GM19043 (cell line): ENCODE measurements at regions not wholly inside any gene's neighbourhood (a gene's known extent, or its start where the extent isn't known, plus 50 kb on each side); places are given as distances from the start of the nearest gene placed in this dataset.

ENCODE experiments used
- ATAC-seq: cut with Tn5 transposase; IDR thresholded peaks from one replicate; pipeline ENCODE4 v1.9.1; 2021; ENCODE audit warnings: low read depth; ENCODE audit not compliant: unreplicated experiment

DNA sequence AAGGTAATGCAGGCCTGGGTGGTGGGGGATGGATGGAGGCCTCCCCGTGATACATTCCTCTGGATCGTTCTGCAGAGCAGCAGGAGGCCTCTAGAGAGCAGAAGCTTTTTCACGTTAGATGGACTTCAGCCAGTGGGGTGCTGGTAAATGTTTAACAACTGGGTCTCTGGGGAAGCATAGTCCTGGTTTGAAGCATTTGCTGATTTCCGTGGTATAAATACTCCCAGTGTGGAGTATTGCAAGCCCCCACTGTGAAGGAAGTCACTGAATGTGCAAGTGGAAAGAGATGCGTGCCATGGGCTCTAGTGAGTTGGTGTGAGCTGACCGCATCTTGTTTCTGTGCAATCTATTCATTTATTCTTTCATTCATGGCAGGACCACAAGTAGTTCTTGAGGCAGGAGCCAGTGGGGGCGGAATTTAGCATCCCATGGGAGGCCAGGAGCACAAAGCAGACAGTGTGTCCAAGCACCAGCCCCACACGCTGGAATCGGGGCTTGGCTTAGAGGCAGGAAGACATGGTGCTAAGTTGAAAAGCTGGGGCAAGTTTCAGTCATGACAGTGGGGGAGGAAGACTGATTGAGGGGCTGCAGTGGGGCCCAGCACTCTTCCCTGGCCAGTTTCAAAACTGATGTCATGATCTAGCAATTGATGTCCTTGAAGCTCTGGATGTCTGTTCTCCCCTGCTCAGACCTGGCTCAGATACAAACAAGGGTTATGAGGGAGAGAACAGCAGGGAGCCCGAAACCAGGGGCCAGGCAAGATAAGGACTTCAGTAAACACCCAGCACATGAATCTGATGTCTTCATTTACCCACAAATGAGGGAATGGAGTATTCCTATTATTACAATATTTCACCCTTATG, 280.9 kb upstream of the LYZL1 start:
- no peak for ATAC-seq

GRCh38 chr10:29009464-29009863, 279.4 kb upstream of the LYZL1 start:
- ATAC-seq, result no peak

DNA sequence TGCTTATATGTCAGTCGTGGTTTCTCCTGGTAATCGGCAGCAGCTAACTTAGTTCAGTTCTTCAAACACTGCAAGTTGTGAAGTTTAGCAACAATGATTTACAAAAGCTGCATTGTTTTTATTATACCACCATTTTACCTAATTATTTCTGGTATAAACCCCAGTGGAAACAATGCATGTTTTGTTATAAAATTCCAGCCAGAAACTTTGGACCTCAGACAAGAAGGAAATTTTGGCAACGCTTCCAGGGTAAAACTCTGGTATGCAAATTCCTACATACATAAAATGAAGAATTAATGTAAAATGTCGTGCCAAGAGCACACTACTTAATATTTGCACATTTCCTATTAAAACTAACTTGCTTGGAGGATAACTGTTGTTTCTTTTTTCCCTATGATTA, 277.4 kb upstream of the LYZL1 start:
- no peak for ATAC-seq

DNA sequence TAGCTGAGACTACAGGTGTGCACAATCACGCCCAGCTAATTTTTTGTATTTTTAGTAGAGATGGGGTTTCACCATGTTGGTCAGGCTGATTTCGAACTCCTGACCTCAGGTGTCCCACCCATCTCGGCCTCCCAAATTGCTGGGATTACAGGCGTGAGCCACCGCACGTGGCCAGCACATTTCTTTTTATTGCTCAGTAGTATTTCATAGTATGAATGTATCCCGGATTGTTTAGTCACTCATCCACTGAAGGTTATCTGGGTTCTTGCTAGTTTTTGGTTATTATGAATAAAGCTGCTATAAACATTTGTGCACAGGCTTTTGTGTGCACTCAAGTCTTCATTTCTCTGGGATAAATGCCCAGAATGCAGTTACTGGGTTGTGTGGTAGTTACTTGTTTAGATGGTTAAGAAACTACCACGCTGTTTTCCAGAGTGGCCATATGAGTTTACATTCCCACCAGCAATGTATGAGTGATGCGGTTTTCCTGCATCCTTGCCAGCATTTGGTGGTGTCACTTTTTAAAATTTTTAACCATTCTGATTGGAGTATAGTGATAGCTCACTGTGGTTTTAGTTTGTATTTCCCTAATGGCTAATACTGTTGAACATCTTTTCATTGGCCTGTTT, 275.8 kb upstream of the LYZL1 start:
- ATAC-seq, result no peak

- no peak for ATAC-seq
Observed at GRCh38 chr10:29021591-29021990, 267.3 kb upstream of the LYZL1 start.

GRCh38 chr10:29022513-29022912, 266.4 kb upstream of the LYZL1 start:
- no peak for ATAC-seq

DNA sequence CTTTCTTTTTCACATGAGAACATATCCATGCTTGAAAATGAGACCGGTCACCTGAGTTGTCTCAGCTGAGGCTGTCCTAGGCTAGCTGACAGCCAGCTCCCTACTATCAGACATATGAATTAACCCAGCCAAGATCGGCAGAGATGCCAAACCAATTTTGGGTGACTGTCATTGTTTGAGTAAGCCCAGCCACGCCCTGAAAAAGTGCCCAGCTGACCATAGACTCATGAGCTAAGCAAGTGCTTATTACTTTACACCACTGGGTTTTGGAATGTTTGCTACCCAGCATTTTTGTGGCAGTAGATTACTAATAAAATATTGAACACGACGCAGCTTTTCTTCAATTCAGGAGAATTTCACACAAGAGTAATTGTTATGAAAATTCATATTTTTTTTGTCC, 265.2 kb upstream of the LYZL1 start:
- ATAC-seq, result no peak

- ATAC-seq, result no peak
Observed at GRCh38 chr10:29026065-29026797, 262.6 kb upstream of the LYZL1 start.

DNA sequence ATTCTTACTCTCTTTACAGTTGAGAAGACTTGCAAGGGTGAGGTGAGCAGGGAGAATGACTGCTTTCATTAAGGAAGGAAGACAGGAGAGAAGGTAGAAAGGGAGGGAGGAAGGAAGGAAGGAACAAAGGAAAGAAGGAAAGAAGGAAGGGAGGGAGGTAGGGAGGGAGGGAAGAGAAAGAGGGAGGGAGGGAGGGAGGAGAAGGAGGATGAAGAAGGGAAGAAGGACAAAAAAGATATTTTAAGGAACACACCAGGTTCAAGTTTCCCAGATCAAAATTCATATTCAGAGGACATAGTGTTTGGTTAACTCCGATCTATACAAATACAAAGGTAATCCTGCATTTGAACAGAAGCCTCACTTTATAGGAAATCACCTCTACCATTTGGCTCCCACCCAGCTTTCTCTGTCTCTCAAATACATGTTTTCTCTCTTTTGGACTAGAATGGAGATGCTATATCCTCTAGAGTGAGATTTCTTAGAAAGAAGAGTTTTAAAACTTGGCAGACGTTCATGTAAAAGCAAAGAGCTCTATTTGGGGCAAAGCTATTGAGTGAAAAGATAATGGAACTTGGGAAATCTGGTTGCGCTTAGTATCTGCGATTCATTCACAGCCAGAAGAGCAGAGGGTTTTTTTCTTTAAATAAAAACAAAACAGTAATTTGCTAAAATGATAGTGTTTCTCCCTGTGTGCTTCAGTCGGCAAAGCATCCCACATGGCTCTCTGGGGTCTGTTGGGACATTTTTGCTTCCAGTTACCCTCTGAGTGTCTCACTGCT, 261.9 kb upstream of the LYZL1 start:
- ATAC-seq, result no peak

GRCh38 chr10:29028486-29028885, 260.4 kb upstream of the LYZL1 start:
- ATAC-seq, result no peak

DNA sequence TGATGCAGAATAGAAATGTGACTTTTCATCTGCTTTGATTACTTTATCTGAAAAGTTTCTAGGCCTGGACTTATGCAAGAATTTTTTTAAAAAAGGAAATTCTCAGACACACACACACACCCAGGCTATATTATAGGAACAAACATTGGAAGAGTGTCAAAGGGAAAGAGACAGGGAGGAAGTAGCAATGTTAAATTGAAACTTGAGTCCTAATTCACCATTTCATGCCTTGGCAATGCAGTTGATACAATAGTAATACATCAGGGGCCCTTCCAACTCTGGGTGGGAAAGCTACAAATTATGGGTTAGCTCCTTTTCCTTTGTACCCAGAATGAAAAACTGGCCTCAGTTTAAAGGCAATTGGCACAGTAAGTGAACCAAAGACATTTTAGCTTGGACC, 258.0 kb upstream of the LYZL1 start:
- ATAC-seq, result no peak

DNA sequence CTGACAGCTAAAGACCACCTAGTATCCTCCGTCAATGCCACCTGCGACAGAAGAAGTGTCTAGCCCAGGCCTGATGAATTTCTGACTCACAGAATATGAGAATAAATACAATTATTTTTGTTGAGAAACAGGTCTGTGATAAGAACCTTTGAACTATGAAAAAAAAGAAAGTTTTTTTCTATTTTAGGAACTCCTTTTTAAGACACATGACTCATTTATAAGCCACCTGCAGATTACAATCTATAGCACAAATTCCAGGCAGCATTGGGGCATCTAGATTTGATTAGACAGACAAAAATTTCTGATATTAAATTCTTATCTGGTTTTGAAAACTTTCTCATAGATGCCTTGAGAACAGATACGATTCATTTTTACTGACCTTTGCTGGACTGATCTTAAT, 256.7 kb upstream of the LYZL1 start:
- ATAC-seq, result no peak

DNA sequence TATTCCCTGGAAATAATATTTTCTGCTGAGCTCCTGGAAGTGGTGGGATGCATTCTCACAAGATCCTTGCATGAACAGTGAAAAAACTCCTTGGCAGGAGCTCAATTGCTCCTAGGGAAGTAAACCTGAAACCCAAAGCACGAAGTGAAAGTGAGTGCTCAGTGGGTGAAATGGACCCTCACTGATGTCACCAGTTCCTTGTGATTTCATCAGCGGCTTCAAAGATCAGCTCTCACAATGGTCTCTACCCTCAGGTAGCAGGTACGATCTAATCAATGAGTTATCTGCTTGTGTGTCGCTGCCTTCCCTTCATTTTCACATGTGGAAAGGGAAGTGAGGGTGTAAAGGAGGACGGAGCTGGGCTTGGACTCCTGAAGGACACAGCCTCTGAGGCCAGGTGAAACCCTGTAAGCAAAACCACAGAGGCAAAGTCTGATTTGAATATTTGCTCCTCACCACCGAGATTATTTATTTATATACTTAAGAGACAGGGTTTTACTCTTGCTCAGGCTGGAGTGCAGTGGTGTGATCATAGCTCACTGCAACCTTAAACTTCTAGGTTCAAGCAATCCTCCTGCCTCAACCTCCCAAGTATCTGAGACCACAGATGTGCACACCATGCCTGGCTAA, 255.4 kb upstream of the LYZL1 start:
- no peak for ATAC-seq

DNA sequence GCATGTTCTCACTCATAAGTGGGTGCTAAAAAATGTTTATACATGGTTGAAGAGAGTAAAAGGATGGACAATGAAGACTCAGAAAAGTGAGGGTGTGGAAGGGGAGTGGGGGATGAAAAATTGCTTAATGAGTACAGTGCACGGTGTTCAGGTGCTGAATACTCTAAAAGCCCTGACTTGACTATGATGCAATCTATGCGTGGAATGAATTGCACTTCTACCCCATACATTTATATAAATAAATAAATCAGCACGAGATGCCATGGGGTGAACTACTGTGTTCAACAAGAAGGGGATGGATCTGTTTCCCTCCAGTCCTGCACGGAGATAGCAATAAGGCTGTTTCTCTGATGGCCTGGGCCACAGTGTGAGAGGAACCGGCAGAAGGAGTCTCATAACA, 254.3 kb upstream of the LYZL1 start:
- ATAC-seq, result no peak

DNA sequence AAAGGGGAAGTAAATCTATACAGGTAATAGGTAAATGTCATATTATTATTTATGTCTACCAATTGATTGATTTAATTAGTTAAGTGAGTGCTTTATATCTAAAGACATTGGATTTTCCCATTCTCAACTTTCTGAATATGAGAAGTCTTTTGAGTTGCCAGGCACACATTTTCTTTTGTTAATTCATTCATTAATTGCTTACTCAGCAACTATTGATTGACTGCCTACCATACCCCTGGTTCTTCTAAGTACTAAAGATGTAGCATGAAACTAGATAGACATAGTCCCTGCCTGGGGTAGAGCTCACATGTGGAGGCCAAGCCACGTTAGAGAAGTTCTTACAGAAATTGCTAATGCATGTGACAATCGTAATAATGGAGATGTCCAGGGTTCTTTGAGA, 253.1 kb upstream of the LYZL1 start:
- no peak for ATAC-seq

- ATAC-seq, result no peak
Observed at GRCh38 chr10:29037348-29038113, 251.3 kb upstream of the LYZL1 start.

- ATAC-seq, result no peak
Observed at GRCh38 chr10:29039091-29039490, 249.8 kb upstream of the LYZL1 start.

DNA sequence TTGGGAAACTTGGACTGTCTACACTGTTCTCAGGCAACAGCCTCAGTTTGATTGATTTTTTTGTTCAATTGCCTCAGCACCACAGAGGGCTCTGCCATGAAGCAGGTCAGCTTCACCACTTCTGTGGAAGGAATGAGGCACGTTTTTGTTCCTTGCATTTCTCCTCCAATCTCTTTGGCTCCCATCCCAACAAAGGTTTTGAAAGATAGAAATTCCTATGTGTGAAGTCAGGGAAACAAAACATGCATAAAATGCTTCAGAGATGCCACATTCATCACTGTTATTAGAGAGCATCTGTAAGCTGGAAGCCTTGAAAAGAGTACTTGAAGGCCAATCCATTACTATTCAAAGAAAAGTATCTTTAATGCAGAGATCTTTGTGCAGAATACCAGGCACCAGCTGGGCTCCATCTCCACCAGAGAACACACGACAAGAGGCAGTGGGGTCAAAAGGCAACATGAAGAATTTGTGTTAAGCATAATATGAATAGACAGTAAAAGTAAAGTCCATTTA, 249.1 kb upstream of the LYZL1 start:
- ATAC-seq, result no peak

DNA sequence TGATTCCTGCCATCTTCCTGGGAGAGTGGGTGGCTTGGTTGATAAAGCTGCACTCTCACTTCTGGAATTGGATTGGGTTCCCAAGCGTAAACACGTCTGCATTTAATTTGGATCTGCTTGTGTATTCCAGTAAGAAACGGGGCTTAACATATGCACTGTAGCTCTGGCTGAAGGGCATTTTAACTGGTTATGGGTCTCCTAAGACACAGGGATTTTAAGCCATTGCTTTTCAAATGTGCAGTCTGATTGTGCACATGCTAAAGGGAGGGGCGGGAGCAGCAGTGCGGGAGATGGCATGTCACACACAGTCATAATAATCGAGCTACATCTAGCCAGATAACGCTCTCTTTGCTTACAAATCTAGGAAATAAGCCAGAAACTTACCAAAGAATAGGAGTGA, 247.3 kb upstream of the LYZL1 start:
- no peak for ATAC-seq
